Stimulated activated CD4-positive, alpha-beta T cell treated with anti-CD3 and anti-CD28 coated beads, Interleukin-15, amount 100 ng/mL, for 1 hour (primary cell): ENCODE measurements at regions not wholly inside any gene's neighbourhood (a gene's known extent, or its start where the extent isn't known, plus 50 kb on each side); places are given as distances from the start of the nearest gene placed in this dataset.

Experiments
- DNase-seq, 2 donors: peaks; one replicate each; pipeline ENCODE4 v3.0.0-alpha.2; 2020; ENCODE audit warnings: low read depth in 1 of 2, low spot score in 1 of 2

GRCh38 chr1:60227601-60228000 is 154.0 kb upstream of the C1orf87 start:
- no peak for DNase-seq

DNA sequence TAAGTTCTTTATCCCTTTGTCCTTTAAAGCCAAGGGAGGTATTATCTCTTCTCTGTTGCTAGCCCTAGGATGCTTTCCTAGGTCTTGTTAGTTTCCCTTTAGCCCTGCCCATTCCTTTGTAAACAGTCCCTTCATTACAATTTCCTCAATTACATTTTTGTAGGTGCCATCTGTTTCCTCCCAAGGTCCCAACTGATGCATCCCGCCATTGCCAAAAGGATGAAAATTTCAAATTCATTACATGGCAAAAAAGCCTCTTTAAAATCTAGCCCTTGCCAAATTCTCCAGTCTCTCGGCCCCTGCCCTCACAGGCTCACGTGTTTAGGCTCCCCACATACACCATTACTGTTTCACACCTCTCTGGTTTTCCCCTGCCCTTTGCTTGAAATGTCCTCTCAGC is 151.9 kb upstream of the C1orf87 start:
- no peak for DNase-seq

DNA sequence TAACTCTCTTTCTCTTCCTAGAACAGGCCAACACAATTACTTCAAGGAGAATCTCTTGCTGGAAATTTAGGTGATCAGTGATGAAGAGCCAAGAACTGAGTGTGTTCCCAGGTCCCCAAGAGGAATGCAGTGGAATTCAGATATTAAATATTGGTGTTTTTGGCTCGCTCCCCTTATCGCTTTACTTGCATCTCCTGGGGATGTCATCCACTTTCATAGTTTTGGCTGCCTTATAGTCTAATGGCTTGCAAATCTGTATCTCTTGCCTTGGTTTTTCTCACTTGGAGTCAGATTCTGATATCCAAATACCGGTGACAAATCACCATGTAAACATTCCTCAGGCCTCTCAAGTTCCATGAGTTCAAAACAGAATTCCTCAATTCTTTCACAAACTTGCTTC is 151.0 kb upstream of the C1orf87 start:
- no peak for DNase-seq

DNA sequence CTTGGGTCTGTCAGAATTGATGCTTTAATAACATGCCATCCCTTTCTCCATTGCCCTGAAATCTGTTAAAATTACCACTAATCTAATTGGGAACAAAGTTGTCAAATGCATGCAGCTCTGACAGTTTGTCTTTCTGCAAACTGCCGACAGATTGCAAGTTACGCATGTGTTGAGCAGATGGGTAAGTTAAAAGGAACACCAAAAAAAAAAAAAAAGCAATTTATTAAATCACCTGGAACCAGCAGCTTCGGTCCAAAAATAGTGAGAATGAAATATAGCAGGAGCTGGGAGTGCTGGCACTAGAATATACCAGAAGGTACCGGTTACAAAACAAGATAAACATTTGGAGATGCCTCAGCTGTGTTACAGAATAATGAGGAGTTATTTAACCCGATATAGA is 149.6 kb upstream of the C1orf87 start:
- DNase-seq = no peak

GRCh38 chr1:60222360-60223115 is 149.0 kb upstream of the C1orf87 start:
- DNase-seq = no peak

GRCh38 chr1:60213253-60213652 is 139.7 kb upstream of the C1orf87 start:
- no peak for DNase-seq

GRCh38 chr1:60196026-60196425 is 122.5 kb upstream of the C1orf87 start:
- DNase-seq = no peak

- DNase-seq = no peak
Measured at GRCh38 chr1:60185684-60186083, 112.1 kb upstream of the C1orf87 start.

GRCh38 chr1:60184521-60184920 is 111.0 kb upstream of the C1orf87 start:
- DNase-seq = no peak

DNA sequence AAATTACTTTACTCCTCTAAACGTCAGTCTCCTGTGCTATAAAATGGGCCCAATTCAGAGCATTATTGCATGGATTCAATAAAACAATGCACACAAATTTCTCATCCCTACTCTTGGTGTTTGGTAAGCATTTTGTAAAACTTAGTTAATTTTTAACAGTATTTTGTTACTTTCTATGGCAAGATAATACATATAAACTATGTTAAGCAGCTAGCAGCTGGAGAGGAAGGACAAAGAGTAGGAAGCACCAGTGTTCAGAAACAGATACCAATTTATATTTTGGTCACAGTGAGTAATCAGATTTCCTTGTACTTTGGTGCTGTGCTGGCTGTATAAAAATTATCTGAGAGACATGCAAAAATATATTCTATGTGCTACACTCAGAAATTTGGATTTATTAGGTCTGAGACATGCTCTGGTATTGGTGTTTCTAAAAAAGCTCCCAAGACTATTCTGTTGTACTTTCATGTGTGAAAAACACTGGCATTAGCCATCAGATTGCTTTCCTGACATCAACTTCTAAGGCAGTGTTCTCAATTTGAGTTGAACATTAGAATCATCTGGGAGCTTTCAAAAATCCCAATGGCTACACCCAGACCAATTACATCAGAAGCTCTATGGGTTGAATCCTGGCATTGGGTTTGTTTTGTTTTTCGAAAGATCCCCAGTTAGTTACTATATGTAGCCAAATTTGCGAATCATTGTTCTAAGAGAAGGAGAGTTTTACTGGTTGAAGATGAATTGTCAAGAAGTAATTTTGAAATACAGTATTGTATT is 100.3 kb upstream of the C1orf87 start:
- DNase-seq = no peak

- no peak for DNase-seq
Measured at GRCh38 chr1:60173006-60173405, 99.4 kb upstream of the C1orf87 start.

GRCh38 chr1:60171801-60172200 is 98.2 kb upstream of the C1orf87 start:
- DNase-seq = no peak

- DNase-seq = no peak
Measured at GRCh38 chr1:60170709-60171108, 97.1 kb upstream of the C1orf87 start.

- DNase-seq = no peak
Measured at GRCh38 chr1:60169206-60169605, 95.6 kb upstream of the C1orf87 start.

- DNase-seq = no peak
Measured at GRCh38 chr1:60162936-60163335, 89.4 kb upstream of the C1orf87 start.

GRCh38 chr1:60160141-60160540 is 86.6 kb upstream of the C1orf87 start:
- no peak for DNase-seq

- no peak for DNase-seq
Measured at GRCh38 chr1:60156371-60156770, 82.8 kb upstream of the C1orf87 start.

GRCh38 chr1:60153961-60154360 is 80.4 kb upstream of the C1orf87 start:
- DNase-seq = no peak

DNA sequence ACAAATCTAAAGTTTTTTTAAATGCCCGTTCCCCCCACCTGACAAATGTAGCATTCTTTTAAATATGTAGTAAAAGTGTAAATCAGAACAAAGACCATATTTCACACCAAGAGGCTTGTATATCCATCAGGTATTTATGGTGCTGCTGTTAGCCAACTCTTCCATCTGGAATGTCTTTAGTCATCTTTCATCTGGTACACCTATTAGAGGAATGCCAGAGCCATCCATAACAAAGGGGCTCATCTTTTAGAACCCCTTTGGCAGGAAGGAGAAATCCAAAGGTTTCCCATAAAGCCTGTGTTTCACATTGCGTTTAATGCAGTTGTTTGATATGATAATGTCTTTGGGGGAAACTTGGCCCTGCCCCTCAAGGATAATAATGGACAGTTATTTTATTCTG is 79.3 kb upstream of the C1orf87 start:
- no peak for DNase-seq

GRCh38 chr1:60151311-60151710 is 77.7 kb upstream of the C1orf87 start:
- no peak for DNase-seq

DNA sequence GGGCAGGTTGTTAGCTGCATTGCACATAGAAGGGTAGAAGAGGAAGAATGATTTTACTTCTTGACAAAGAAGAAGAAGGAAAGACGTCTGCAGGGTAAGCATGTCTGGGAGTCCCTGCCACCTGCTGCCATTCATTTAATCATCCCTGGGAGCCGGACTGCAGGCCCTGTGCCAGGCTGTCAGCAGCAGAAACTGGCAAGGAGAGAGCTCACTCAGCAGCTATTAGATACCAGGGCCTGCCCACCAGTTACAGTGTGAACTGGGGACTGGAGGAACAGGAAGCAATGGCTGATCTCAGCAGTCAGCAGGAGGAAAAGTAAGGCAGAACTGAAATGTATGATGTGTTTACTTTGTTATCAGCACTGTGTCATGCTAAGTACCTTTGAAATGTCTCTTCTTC is 75.7 kb upstream of the C1orf87 start:
- no peak for DNase-seq

GRCh38 chr1:60146884-60147283 is 73.3 kb upstream of the C1orf87 start:
- DNase-seq = no peak

DNA sequence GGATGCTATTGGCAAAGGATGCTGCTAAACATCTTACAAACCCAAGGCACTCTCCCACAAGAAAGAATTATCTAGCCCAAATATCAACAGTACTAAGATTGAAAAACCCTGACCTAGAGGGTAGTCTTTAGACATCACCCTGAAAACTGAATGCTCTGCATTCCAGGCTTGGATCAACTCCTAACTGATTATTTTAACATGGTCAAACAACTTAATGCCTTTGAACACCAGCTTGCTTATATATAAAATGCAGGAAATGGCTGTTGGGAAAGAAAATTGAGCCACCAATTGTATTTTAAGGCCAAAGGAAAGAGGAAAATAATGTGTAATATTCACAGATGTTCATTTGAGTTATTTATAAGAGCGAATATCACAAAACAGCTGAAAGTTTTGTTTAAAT is 72.2 kb upstream of the C1orf87 start:
- DNase-seq = no peak
